Hypothalamus (tissue), 51 donors: ENCODE measurements at regions not wholly inside any gene's neighbourhood (a gene's known extent, or its start where the extent isn't known, plus 50 kb on each side); places are given as distances from the start of the nearest gene placed in this dataset.

ENCODE experiments used
- DNase-seq, 51 donors: peaks; one replicate each; lab custom pipeline; 2025; lab: John Stamatoyannopoulos, UW

DNA sequence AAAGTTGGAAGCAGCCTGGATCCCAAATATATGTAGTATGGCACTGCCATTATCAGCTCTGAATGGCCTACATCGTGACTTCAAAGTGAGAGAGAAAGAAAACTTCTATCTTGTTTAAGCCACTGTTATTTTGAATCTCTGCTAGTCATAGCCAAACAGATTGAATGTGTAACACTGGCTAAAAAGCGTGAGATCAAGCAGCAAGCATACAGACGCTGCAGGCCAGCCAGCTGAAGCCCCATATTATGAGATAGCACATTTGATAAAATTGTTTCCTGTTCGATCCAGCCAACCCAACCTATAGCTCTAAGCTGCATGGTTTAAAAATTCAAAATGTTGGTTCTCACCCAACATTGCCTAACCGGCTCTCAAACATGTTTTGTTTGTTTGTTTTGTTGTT is 95.0 kb downstream of the DUSP6 start:
- no peak for DNase-seq

DNA sequence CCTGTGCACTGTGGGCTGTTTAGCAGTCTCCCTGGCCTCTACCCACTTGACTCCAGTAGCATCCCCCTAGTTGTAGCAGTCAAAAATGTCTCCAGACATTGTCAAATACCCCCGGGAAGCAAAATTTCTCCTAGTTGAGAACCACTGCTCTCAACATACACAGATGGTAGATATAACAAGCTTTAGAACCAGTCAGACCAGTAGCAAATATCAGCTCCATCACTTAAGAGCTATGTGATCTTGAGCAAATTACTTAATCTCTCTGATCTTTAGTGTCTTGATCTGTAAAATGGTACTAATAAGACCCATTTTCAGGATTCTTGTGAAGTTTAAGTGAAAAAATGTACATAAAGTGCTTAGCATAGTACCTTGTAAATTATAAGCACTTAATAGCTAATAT is 96.2 kb downstream of the DUSP6 start:
- DNase-seq: no peak

DNA sequence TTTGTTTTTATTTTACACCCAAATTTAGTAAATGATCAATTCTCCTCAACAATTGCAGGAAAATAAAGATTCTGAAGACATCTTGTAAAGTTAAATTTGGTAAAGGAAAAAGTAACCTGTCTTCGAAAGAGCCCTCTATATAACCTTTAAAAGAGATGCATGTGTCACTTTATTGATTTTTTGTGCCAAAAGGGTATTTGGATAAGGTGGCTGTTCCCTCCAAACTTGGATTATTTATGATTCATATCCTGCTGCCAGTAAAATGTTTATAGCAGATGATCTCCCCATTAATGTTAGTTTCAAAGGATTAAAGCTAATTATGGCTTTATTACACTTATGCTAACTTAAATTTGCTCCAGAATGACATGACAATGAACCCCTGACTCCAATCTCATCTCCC is 98.8 kb downstream of the DUSP6 start:
- no peak for DNase-seq

DNA sequence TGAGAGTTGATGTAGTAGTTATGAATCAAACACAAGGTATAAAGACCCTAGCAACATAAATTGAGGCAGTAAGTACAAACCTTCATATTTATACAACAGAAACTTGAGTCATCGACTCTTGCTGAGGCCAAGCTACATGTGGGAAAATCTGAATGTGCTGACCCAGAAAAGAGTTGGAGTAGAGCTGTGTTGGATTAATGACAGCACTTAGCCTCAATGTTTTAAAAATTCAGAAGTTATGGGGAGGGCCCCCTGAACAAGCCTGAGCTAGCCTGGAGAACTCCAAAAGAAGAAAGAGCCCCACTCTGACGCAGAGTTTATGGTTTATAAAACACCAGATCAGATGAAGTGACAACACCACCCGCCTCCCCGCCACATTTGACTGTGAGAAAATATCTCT is 100.0 kb downstream of the DUSP6 start:
- no peak for DNase-seq

DNA sequence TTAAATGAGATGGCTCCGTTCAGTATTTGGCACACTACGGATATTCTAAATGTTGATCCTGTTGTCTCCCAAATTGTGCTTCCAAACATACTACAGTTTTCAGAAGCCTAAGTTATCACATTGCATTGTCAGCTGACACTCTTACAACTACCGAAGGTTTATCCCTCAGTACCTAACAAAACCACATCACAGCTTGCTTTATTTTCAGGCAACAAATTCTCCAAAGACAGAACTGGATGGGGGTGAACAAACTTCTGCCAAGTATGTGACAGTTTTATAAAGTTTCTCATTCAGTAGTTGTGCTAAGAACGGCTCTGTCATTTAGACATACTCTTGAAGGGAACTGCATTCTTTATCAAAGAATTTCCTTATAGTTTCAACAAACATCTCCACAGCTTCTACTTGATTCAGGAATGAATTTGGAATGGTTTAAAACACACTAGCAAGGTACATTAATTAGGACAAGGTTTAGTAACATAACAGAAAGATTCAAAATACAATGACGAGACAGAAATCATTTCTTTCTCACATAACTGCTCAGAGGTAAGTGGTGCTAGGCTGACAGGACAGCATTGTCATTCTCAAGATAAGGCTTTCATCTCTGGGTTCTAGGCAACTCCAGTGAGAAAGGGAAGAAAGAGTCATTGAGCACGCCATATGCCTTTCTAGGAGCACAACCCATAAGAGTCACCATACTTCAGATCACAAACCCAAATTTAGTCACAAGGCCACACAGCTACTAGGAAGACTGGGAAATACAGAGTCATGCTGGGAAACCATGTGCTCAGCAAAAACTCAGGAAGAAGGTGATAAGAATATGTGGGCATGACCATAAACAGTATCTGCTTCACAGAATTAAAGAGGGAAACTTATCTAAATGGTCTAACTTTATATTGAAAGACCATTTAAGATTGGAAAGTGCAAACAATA is 100.7 kb downstream of the DUSP6 start:
- no peak for DNase-seq

DNA sequence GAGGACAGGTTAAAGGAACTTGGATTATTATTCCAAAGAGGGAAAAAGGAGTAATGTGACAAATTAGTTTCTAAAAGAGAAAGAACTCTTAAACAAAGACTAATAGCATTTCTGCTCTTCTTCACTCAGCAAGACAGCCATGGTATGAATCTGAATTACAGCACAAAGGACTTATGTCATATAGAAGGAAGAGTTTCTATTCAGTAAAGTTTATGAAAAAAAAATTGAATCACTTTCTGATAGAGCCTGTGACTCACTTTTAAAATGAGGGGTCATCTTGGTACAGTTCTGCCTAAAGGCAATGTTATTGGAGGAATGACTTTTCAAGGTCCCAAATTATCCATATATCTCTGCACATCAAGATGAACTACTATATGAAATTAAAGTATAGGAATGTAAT is 101.7 kb downstream of the DUSP6 start:
- no peak for DNase-seq

DNA sequence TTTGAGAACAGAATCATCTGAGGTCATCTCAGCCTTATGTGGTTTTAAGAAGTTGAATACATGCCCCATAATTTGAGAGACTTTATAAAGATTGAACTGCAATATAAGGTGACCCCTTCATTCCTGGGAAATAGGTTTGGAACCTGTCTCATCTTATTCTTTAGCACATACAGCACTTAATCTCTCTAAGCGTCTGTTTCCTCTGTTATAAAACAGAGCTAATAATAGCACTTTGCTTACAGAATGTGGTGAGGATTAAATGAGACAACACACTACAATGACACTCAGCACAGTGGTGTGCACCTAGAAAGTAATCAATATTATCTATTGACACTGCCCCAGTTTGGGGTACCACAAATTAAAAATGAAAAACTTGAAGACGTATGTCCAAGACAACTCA is 102.1 kb downstream of the DUSP6 start:
- no peak for DNase-seq

DNA sequence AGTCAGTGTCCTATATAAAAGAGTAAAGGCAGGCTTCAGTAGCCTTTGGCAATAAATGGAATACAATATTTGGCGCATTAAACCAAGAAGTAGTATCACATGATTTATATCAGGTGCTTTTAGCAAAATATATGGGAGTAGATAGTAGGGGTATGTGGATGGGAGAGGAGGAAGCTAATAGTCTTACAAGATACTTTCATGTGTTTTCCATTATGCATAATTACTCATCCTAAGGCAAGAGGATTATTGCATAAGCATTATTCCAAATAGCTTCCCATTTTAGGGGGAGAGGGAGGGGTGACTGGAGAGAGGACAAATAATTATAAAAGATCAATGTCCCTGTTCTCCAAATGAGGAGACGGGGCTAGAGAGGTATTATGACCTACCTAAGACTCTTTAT is 104.3 kb downstream of the DUSP6 start:
- no peak for DNase-seq

DNA sequence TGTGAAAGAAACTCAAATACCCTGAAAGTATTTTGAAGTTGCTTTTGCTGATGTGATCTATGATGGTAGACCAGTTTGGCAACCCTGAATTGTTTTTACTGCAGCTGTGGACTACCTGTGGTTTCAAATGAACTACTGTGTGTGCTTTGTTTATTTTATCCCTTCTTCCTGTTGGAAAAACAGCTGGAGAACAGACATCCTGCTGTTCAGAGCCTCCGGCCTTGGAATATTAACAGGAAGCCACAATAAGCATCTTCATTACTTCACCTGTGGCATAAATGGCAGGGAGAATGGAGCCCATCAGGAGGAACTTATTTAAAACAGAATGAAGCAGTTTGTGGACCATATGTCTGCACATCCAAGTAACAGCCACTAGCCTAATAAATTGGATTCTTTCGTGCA is 104.8 kb downstream of the DUSP6 start:
- DNase-seq: no peak

DNA sequence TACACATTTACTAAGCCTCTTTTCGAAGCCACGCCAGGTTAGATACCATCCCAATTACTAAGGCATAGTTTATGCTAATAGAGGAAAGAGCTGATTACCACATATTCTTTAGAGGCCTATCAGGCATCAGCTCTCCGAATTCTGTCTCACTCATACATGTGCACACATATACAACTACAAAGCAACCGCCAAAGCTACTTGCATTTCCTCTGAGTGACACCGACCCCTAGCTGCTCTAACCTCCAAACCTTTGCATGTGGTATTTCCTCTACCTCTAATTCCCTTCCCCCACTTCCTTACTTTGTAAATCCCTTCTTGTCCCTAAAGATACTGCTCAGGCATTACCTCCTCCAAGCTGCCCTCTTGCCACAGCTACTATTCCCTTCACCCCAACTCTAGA is 107.2 kb downstream of the DUSP6 start:
- no peak for DNase-seq

DNA sequence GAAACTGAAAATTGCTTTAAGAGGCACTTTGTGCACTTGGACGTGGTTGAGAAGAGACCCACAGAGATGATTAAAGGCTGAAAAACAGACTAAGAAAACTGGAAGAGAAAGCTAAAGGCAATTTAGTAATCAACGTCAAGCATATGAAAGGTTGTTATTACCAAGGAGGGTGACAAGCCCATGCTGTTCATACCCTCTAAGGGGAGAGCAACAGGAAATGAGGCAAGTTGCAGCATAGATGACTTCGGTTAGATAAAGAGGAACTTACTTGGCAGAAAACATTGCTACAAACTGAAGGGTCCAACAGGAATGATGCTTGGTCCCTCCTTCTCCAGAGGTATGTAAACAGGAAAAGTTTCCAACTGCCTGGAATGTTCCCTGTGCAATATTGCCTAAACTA is 107.8 kb downstream of the DUSP6 start:
- DNase-seq: no peak

DNA sequence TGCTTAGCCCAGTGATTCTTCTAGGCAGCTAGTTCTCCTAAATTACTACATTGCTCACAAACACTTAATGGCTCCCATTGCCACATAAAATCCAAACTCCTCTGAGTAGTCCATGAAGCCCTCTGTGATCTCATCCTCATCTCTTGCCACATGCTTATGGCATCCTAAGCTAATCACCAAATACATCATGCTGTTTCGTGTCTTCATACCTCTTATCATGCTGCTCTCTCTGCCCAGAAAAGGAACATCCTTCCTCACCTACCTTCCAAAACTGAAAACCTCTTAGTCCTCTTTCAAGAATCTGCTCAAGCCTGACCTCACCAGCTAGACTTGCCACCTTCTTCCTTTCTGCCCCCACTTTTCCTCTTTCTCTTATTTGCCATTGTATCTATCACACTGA is 108.5 kb downstream of the DUSP6 start:
- no peak for DNase-seq

DNA sequence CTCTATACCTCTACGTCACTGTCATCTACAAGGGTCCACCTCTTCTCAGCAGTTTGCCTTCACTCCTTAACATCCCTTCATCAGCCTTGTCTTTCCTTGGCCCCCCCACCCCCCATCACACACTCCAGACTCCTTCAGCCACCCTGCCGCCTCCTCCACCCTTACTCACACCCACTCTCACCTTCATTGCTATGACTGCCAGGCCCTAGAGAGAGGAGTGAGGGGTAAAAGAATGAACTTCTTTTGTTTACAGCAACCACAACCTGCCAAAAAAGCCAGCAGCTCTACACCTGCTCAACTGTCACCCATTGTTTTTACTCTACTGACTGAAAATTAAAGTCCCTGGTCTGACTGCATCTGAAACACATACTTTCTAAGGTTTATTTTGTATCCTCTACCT is 112.8 kb downstream of the DUSP6 start:
- DNase-seq: no peak

DNA sequence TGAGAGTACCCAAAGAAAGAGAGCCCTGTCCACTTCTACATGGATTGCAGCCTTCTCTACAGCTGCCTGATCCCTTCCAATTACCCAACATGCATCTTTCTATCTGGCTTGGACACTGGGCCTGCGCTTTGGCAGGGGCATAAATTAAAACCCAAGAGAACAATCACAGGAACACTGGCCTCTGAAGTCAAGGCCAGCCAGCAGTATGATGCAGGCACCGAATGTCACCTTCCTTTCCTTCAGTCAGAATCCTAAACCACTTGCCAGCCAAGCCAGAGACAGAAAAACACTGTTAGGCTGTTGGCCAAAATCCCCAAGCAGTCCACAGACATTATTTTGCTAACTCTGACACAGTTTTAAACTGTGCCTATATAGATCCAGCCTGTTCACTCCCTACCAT is 113.7 kb downstream of the DUSP6 start:
- peak in 7 of 51 donors; percentile 1 to 23 (median 7) for DNase-seq

DNA sequence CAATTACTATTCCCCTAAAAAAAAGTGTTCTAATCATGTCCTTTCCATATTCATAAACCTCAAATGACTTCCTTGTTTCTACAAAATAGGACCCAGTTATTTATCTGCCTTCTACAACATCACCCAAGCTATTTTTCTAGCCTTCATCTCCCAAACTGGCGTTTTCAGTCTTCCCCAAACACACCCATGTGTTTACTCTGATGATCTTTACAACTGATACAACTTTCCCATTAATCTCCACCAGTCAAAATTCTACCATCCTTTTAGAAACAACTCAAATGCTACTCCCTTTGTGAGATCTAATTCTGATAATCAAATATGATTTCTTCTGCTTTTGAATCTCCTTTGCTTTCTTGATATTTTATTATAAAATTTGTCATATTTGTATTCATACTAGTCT is 114.5 kb downstream of the DUSP6 start:
- no peak for DNase-seq

DNA sequence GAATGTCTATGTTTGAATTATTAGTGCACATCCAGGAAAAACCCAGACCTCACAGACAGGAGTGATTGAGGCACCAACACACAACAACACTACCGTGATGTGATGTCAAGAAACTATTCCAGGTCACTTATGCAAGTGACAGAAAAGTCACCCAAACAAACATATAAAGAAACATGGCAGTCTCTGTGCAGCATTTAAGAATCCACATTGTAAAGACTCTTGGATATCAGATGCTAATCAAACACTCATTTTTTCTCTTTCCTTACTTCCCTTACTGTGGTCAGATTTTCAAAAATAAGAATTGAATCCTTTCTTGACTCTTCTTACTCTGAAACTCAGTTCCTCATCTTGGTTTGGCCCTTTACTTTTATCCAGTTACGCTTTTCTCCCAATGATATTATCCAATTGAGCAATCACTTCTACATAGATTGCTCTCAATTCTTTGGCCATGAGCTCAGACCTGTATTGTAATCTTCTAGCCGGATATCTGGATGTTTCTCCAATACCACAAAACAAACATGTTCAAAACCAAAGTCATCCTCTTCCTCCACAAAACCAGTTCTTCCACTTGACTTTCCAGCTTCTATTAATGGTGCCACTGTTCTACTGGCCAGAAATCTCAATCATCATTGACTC is 115.4 kb downstream of the DUSP6 start:
- DNase-seq: no peak

DNA sequence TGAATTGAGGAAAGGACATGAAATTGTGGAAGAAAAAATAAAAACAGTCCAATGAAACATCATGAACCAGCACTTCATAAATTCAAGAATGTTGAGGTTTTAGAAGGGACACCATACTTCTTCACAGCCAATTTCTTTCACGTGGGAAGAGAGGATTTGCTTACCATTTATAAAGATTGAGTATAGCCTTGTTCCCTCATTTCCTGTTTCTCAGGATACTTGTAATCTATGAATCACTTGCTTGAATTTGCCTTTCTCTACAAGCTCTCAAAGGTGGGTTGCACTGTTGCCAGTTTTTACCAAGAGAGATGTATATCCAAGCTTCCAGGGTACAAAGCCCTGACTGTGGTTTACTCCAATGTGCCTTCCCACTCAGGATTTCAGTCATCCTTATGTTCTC is 116.1 kb downstream of the DUSP6 start:
- no peak for DNase-seq

DNA sequence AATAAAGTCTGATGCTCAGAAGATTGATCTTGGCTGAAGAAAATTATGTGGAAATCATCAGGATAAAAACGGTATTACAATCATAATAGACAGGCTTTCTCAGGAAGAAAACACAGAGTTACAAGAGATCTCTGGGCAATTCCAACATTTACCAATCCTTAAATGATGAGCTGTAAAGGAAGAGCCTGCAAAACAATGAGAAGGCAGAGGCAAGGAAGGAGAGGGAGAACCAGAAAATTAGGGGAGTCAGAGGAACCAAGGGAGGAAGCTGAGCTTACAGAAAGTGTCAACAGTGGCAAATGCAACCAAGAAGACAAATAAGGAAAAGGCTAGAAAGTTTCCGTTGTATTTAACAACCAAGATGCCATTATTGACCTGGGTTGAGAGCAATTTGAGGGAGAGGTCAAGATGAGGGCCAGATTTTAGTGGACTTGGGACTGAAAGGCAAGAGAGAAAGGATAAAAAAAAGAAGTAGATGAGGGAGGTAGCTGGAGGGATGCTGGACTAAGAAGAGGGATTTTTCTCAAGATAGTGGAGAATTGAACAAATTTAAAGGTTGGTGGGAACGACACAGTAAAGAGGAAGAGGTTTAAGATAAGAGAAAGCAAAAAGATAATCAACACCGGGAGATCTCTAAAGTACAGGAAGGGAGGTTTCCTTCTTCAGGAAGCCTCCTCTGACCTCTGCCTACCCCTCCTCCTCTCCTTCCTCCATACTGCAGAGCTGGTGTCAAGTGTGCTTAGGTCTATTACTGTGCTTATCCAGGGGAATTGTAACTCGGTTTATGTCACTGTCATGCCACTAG is 116.9 kb downstream of the DUSP6 start:
- DNase-seq: no peak

DNA sequence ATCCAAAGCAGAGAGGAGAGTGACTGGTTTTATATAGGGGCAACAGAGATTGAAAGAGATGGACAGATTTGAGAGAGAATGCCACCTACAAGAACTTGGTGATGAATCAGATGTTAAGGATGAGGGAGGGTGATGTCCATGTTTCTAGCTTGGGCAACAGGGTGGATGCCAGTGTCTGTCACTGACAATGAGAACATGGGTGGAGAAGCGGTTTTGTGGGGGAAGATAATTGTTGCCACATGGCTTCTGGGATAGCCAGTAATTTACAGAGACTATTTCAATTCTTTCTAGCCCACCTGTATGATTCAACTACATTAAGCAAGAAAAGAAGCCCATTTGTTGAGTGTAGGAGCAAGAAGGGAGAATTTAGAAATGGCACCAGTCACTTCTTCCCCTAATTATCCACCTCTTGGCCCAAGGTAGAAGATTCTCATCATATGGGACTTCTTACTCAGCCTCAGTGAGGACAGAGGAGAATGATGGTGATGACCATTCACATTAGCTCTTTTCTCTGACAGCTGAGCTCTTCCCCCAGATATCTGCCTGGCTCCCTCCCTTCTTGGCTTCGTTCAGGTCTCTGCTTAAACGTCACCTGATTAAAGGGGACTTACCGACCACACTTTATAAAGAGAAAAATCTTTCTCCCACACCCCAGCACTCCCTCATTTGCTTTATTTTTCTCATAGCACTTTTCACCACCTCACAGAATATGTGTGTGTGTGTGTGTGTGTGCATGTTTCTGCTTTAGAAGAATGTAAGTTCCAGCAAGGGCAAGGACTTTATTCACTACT is 117.8 kb downstream of the DUSP6 start:
- no peak for DNase-seq

DNA sequence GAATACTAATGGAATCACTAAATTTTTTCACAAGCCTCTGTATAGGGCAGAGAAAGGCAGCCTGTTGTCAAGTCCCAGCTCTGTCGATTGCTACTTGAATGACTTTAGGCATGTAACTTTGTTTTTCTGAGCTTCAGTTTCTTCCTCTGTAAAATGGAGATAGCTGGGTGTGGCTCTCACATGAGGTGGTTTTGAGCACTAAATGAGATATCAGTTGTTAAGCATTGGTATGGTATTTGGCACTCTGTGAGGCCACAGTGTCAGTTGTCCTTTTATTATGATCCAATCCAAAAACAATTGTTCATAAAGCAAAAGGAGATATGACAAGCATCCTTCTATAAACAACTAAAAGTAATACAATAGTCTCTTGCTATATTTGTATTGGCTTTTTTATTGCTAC is 120.6 kb downstream of the DUSP6 start:
- DNase-seq: no peak
